ENCODE measurements at regions not wholly inside any gene's neighbourhood (a gene's known extent, or its start where the extent isn't known, plus 50 kb on each side); places are given as distances from the start of the nearest gene placed in this dataset.
A peak's percentile ranks its signal among the peaks of the same experiment; 100 is the strongest.
"Not testable (repeated sequence)": the region's sequence is repeated elsewhere in the genome, so short reads cannot be mapped to it uniquely, and the experiment has no call there.

DNA sequence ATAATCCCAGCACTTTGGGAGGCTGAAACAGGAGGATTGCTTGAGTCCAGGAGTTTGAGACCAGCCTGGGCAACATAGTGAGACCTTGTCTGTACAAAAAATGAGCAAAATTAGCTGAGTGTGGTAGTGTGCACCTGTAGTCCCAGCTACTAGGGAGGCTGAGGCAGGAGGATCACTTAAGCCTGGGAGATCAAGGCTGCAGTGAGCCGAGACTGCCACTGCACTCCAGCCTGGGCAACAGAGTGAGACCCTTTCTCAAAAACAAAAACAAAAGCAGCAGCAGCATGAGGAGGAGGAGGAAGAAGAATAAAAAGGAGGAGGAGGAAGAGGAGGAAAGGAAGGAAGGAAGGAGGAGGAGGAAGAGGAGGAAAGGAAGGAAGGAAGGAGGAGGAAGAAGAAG is 116.5 kb upstream of the TDRD3 start:
- H3K4me3 Mint-ChIP-seq; H3K27me3 Mint-ChIP-seq (ENCODE audit: low read depth); ATAC-seq; CTCF ChIA-PET; DNase-seq (ENCODE audit: low spot score); H3K27ac Mint-ChIP-seq; H3K9me3 Mint-ChIP-seq; POLR2A ChIA-PET; H3K36me3 Mint-ChIP-seq: not testable (repeated sequence)
- TF ChIP-seq ZNF121 (CRISPR knock-in tag; IDR thresholded peaks at IDR 0.05) = peak; percentile 91
- peaks cover 20% of the 10 kb centered on the region for H3K4me1 Mint-ChIP-seq

DNA sequence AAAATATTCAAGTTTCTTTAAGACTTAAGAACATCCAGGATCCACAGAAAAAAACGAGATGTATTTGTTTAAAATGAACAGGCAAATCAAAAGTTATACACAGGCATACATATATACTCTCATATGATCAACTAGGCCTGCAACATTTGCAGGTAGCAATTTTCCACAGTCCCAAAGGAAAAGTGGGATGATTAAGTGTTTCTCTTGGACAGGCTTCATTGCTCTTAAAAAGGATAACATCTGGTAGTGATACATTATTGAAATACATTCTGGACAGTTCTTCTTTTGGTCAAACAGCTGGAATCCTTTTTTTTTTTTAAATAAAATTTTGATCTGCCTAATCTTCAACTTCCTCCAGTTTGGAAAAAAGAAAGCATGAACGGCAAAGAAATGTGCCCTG is 114.8 kb upstream of the TDRD3 start:
- DNase-seq (ENCODE audit: low spot score) (no peak), ATAC-seq (no peak)
- CTCF ChIA-PET = no interaction called here
- H3K4me1 Mint-ChIP-seq = peaks cover 29% of the 10 kb centered on the region
- peaks cover 5% of the 10 kb centered on the region for H3K9me3 Mint-ChIP-seq
- H3K4me3 Mint-ChIP-seq = no peak overlapping the region
- no peaks in the 10 kb centered on the region for H3K27me3 Mint-ChIP-seq (ENCODE audit: low read depth)
- POLR2A ChIA-PET = no interaction called here
- 0 out of 2 replicates have a peak overlapping the region, but pooled peaks have one; percentile 28 for H3K27ac Mint-ChIP-seq
- peaks cover 8% of the 10 kb centered on the region for H3K36me3 Mint-ChIP-seq
- TF ChIP-seq ZNF425 (CRISPR knock-in tag; conservative IDR thresholded peaks at IDR 0.05) (no peak), JAZF1 (CRISPR knock-in tag; IDR thresholded peaks at IDR 0.05) (no peak), PRDM15 (CRISPR knock-in tag; IDR thresholded peaks at IDR 0.05) (no peak), CDX4 (CRISPR knock-in tag; IDR thresholded peaks at IDR 0.05; ENCODE audit: borderline replicate concordance) (no peak), ZNF317 (CRISPR knock-in tag; IDR thresholded peaks at IDR 0.05; ENCODE audit: borderline replicate concordance, low read depth) (no peak), EMX1 (CRISPR knock-in tag; IDR thresholded peaks at IDR 0.05) (no peak), GABPB1 (CRISPR knock-in tag; IDR thresholded peaks at IDR 0.05) (no peak), MXD4 (CRISPR knock-in tag; IDR thresholded peaks at IDR 0.05; ENCODE audit: borderline replicate concordance) (no peak), CBFB (CRISPR knock-in tag; IDR thresholded peaks at IDR 0.05; ENCODE audit: low read depth) (no peak), NFATC4 (CRISPR knock-in tag; IDR thresholded peaks at IDR 0.05) (no peak), ZNF232 (CRISPR knock-in tag; IDR thresholded peaks at IDR 0.05) (no peak), ETV6 (CRISPR knock-in tag; IDR thresholded peaks at IDR 0.05) (no peak), SMAD4 (CRISPR knock-in tag; IDR thresholded peaks at IDR 0.05) (no peak)
- TF ChIP-seq, protein P1, sequence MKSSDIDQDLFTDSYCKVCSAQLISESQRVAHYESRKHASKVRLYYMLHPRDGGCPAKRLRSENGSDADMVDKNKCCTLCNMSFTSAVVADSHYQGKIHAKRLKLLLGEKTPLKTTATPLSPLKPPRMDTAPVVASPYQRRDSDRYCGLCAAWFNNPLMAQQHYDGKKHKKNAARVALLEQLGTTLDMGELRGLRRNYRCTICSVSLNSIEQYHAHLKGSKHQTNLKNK (CRISPR knock-in tag; IDR thresholded peaks at IDR 0.05) = no peak
- TF ChIP-seq, protein P2, sequence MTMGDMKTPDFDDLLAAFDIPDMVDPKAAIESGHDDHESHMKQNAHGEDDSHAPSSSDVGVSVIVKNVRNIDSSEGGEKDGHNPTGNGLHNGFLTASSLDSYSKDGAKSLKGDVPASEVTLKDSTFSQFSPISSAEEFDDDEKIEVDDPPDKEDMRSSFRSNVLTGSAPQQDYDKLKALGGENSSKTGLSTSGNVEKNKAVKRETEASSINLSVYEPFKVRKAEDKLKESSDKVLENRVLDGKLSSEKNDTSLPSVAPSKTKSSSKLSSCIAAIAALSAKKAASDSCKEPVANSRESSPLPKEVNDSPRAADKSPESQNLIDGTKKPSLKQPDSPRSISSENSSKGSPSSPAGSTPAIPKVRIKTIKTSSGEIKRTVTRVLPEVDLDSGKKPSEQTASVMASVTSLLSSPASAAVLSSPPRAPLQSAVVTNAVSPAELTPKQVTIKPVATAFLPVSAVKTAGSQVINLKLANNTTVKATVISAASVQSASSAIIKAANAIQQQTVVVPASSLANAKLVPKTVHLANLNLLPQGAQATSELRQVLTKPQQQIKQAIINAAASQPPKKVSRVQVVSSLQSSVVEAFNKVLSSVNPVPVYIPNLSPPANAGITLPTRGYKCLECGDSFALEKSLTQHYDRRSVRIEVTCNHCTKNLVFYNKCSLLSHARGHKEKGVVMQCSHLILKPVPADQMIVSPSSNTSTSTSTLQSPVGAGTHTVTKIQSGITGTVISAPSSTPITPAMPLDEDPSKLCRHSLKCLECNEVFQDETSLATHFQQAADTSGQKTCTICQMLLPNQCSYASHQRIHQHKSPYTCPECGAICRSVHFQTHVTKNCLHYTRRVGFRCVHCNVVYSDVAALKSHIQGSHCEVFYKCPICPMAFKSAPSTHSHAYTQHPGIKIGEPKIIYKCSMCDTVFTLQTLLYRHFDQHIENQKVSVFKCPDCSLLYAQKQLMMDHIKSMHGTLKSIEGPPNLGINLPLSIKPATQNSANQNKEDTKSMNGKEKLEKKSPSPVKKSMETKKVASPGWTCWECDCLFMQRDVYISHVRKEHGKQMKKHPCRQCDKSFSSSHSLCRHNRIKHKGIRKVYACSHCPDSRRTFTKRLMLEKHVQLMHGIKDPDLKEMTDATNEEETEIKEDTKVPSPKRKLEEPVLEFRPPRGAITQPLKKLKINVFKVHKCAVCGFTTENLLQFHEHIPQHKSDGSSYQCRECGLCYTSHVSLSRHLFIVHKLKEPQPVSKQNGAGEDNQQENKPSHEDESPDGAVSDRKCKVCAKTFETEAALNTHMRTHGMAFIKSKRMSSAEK (CRISPR knock-in tag; IDR thresholded peaks at IDR 0.05; ENCODE audit: borderline replicate concordance) = no peak
- TF ChIP-seq, protein P3, sequence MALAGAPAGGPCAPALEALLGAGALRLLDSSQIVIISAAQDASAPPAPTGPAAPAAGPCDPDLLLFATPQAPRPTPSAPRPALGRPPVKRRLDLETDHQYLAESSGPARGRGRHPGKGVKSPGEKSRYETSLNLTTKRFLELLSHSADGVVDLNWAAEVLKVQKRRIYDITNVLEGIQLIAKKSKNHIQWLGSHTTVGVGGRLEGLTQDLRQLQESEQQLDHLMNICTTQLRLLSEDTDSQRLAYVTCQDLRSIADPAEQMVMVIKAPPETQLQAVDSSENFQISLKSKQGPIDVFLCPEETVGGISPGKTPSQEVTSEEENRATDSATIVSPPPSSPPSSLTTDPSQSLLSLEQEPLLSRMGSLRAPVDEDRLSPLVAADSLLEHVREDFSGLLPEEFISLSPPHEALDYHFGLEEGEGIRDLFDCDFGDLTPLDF (CRISPR knock-in tag; IDR thresholded peaks at IDR 0.05) = no peak
- TF ChIP-seq, protein P4, sequence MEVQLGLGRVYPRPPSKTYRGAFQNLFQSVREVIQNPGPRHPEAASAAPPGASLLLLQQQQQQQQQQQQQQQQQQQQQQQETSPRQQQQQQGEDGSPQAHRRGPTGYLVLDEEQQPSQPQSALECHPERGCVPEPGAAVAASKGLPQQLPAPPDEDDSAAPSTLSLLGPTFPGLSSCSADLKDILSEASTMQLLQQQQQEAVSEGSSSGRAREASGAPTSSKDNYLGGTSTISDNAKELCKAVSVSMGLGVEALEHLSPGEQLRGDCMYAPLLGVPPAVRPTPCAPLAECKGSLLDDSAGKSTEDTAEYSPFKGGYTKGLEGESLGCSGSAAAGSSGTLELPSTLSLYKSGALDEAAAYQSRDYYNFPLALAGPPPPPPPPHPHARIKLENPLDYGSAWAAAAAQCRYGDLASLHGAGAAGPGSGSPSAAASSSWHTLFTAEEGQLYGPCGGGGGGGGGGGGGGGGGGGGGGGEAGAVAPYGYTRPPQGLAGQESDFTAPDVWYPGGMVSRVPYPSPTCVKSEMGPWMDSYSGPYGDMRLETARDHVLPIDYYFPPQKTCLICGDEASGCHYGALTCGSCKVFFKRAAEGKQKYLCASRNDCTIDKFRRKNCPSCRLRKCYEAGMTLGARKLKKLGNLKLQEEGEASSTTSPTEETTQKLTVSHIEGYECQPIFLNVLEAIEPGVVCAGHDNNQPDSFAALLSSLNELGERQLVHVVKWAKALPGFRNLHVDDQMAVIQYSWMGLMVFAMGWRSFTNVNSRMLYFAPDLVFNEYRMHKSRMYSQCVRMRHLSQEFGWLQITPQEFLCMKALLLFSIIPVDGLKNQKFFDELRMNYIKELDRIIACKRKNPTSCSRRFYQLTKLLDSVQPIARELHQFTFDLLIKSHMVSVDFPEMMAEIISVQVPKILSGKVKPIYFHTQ (CRISPR knock-in tag; IDR thresholded peaks at IDR 0.05) = no peak
